H9 (cell line): ENCODE measurements at regions not wholly inside any gene's neighbourhood (a gene's known extent, or its start where the extent isn't known, plus 50 kb on each side); places are given as distances from the start of the nearest gene placed in this dataset.

Experiments used
- DNase-seq: peaks from one replicate; pipeline ENCODE4 v3.0.0-alpha.2; 2017
- H2AFZ ChIP-seq: one replicate; pipeline ENCODE4 v1.6.1; 2013; ENCODE audit warnings: mild to moderate bottlenecking, low read length, control low read depth, moderate library complexity
- H2AK5ac ChIP-seq: 2 replicates; pipeline ENCODE4 v1.6.1; 2013; ENCODE audit warnings: low read length, control low read depth, mixed read lengths; ENCODE audit not compliant: insufficient read length
- H2BK120ac ChIP-seq: one replicate; pipeline ENCODE4 v1.6.1; 2013; ENCODE audit warnings: low read depth, mild to moderate bottlenecking, low read length, control low read depth, inconsistent platforms; ENCODE audit not compliant: poor library complexity, severe bottlenecking
- H2BK12ac ChIP-seq: 2 replicates; pipeline ENCODE4 v1.6.1; 2013; ENCODE audit warnings: low read length, control low read depth, mixed read lengths, low read depth; ENCODE audit not compliant: insufficient read length
- H2BK15ac ChIP-seq: 2 replicates; pipeline ENCODE4 v1.6.1; 2013; ENCODE audit warnings: low read depth, low read length, control low read depth
- H2BK20ac ChIP-seq: one replicate; pipeline ENCODE4 v1.6.1; 2013; ENCODE audit warnings: low read depth, mild to moderate bottlenecking, low read length, control low read depth, inconsistent platforms; ENCODE audit not compliant: poor library complexity, severe bottlenecking
- H2BK5ac ChIP-seq: 2 replicates; pipeline ENCODE4 v1.6.1; 2013; ENCODE audit warnings: low read length, control low read depth, mixed read lengths; ENCODE audit not compliant: insufficient read length
- H3K14ac ChIP-seq: 2 replicates; pipeline ENCODE4 v1.6.1; 2013; ENCODE audit warnings: low read length, control low read depth; ENCODE audit not compliant: insufficient read depth
- H3K18ac ChIP-seq: 2 replicates; pipeline ENCODE4 v1.6.1; 2013; ENCODE audit warnings: low read depth, mild to moderate bottlenecking, mixed read lengths, low read length, control low read depth; ENCODE audit not compliant: insufficient read length
- H3K23ac ChIP-seq: 2 replicates; pipeline ENCODE4 v1.6.1; 2013; ENCODE audit warnings: low read length, control low read depth, mixed read lengths, low read depth; ENCODE audit not compliant: insufficient read length
- H3K23me2 ChIP-seq: 2 replicates; pipeline ENCODE4 v1.6.1; 2013; ENCODE audit warnings: low read depth, mild to moderate bottlenecking, mixed read lengths, low read length, control low read depth; ENCODE audit not compliant: insufficient read length, poor library complexity, severe bottlenecking
- H3K27ac ChIP-seq: 2 replicates; pipeline ENCODE4 v1.5.1; 2013; ENCODE audit warnings: low read length, control low read depth, mixed read lengths, low read depth; ENCODE audit not compliant: insufficient read length
- H3K27me3 ChIP-seq: 2 replicates; pipeline ENCODE4 v1.6.1; 2013; ENCODE audit warnings: low read length, control low read depth, inconsistent platforms; ENCODE audit not compliant: insufficient read depth
- H3K4ac ChIP-seq: 2 replicates; pipeline ENCODE4 v1.6.1; 2013; ENCODE audit warnings: low read depth, mild to moderate bottlenecking, control low read depth, inconsistent platforms, low read length, moderate library complexity
- H3K4me1 ChIP-seq: 2 replicates; pipeline ENCODE4 v1.6.1; 2013; ENCODE audit warnings: low read length, control low read depth, inconsistent platforms; ENCODE audit not compliant: insufficient read depth
- H3K4me2 ChIP-seq: 2 replicates; pipeline ENCODE4 v1.6.1; 2013; ENCODE audit warnings: low read length, control low read depth, mixed read lengths; ENCODE audit not compliant: insufficient read length, insufficient read depth
- H3K56ac ChIP-seq: 2 replicates; pipeline ENCODE4 v1.6.1; 2013; ENCODE audit warnings: low read depth, mild to moderate bottlenecking, mixed read lengths, low read length, control low read depth; ENCODE audit not compliant: insufficient read length
- H3K79me1 ChIP-seq: 2 replicates; pipeline ENCODE4 v1.6.1; 2013; ENCODE audit warnings: low read depth, mild to moderate bottlenecking, moderate library complexity, low read length, control low read depth, inconsistent platforms; ENCODE audit not compliant: insufficient read depth, poor library complexity, severe bottlenecking
- H3K79me2 ChIP-seq: 2 replicates; pipeline ENCODE4 v1.6.1; 2013; ENCODE audit warnings: low read length, control low read depth, inconsistent platforms; ENCODE audit not compliant: insufficient read depth
- H3K9ac ChIP-seq: 2 replicates; pipeline ENCODE4 v1.6.1; 2013; ENCODE audit warnings: low read length, control low read depth, mixed read lengths; ENCODE audit not compliant: insufficient read length; ENCODE audit errors: extremely low read depth
- H3K9me3 ChIP-seq: one replicate; pipeline ENCODE4 v1.6.1; 2013; ENCODE audit warnings: low read depth, low read length, inconsistent platforms; ENCODE audit not compliant: control insufficient read depth
- H3T11ph ChIP-seq: one replicate; pipeline ENCODE4 v1.6.1; 2013; ENCODE audit warnings: mild to moderate bottlenecking, low read length, control low read depth, inconsistent platforms
- H4K20me1 ChIP-seq: one replicate; pipeline ENCODE4 v1.6.1; 2013; ENCODE audit not compliant: control insufficient read depth, insufficient read length, insufficient read depth
- H4K5ac ChIP-seq: 2 replicates; pipeline ENCODE4 v1.6.1; 2013; ENCODE audit warnings: low read depth, mild to moderate bottlenecking, mixed read lengths, low read length, control low read depth; ENCODE audit not compliant: insufficient read length
- H4K8ac ChIP-seq: replicated peaks from 2 replicates; pipeline ENCODE4 v1.6.1; 2013; ENCODE audit warnings: low read length, control low read depth, mixed read lengths, low read depth; ENCODE audit not compliant: insufficient read length
- H4K91ac ChIP-seq: 2 replicates; pipeline ENCODE4 v1.6.1; 2013; ENCODE audit warnings: low read depth, mild to moderate bottlenecking, moderate library complexity, mixed read lengths, low read length, control low read depth; ENCODE audit not compliant: insufficient read length
- H3K27ac Mint-ChIP-seq, 3 experiments: 2 replicates in 2 of 3; 3 replicates in 1 of 3; pipeline ENCODE4 v1.8.0; 2020 to 2021; ENCODE audit warnings: mixed read lengths in 3 of 3, mild to moderate bottlenecking in 1 of 3, moderate library complexity in 1 of 3
- H3K27me3 Mint-ChIP-seq: 2 replicates; pipeline ENCODE4 v1.8.0; 2021; ENCODE audit warnings: low read depth, mild to moderate bottlenecking, moderate library complexity, mixed read lengths
- H3K36me3 Mint-ChIP-seq, 3 experiments: 2 replicates in 2 of 3; 3 replicates in 1 of 3; pipeline ENCODE4 v1.8.0; 2020 to 2021; ENCODE audit warnings: low read depth in 3 of 3, mixed read lengths in 3 of 3; ENCODE audit not compliant: insufficient read depth in 1 of 3
- H3K4me1 Mint-ChIP-seq, 2 experiments: 2 replicates each; pipeline ENCODE4 v1.8.0; 2020; ENCODE audit warnings: mixed read lengths in 2 of 2
- H3K4me3 Mint-ChIP-seq, 2 experiments: 2 replicates in 1 of 2; 3 replicates in 1 of 2; pipeline ENCODE4 v1.8.0; 2020 to 2021; ENCODE audit warnings: mild to moderate bottlenecking in 2 of 2, mixed read lengths in 2 of 2, moderate library complexity in 1 of 2
- H3K9me3 Mint-ChIP-seq, 2 experiments: 2 replicates in 1 of 2; 3 replicates in 1 of 2; pipeline ENCODE4 v1.8.0; 2020; ENCODE audit warnings: mild to moderate bottlenecking in 2 of 2, mixed read lengths in 2 of 2, moderate library complexity in 1 of 2
- WGBS: extraction: QIAGEN DNeasy Blood & Tissue Kit; methylation state at CpG from one replicate; pipeline ENCODE4 v1.1.7; 2013; ENCODE audit warnings: missing lambda C conversion rate, low lambda C conversion rate, mixed read lengths; ENCODE audit not compliant: insufficient read length; ENCODE audit errors: extremely low coverage; 5-methylcytosine and 5-hydroxymethylcytosine counted together
- TF ChIP-seq, protein P1 (sequence below): fragments of 200-600 bp; sonication (generic); conservative IDR thresholded peaks from 3 replicates; pipeline ENCODE4 v1.8.0; 2021; ENCODE audit warnings: antibody characterized with exemption, mild to moderate bottlenecking

DNA sequence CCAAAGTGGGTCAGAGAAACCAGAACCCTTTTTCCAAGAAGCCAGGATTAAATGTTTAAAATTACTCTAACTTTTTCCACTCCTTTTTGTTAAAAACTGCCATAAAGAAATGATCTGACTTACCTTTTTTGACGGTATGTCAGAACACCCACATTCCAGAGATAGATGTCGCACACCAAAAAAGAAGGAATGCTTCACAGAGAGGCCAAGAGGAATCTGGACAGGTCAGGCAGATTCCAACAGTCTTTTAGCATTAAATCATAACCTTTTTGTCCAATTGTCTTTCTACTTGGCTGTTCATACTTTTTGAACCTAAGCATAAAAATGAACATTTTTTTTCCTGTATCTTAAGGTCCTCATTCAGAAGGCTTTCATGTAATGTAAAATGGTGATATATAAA, 846.9 kb downstream of the NSUN3 start:
- H4K8ac ChIP-seq = no peak overlapping the region
- Mint-ChIP-seq H3K36me3 (no peaks in the 10 kb centered on the region), H3K9me3 (peaks cover 0 to 4% of the 10 kb centered on the region in 2 experiments; a peak in 1 of 5 replicates), H3K4me1 (no peaks in the 10 kb centered on the region), H3K4me3 (no peak overlapping the region), H3K27me3 (no peaks in the 10 kb centered on the region), H3K27ac (no peak overlapping the region)
- H4K20me1 ChIP-seq = no peaks in the 10 kb centered on the region
- H3K23me2 ChIP-seq = no peaks in the 10 kb centered on the region
- no peaks in the 10 kb centered on the region for H3K27me3 ChIP-seq
- H2BK5ac ChIP-seq = no peak overlapping the region
- H3K79me2 ChIP-seq = no peaks in the 10 kb centered on the region
- no peak overlapping the region for H2BK120ac ChIP-seq
- H2AK5ac ChIP-seq = no peak overlapping the region
- H3K9me3 ChIP-seq = no peaks in the 10 kb centered on the region
- H3K14ac ChIP-seq = no peak overlapping the region
- no peak overlapping the region for H3K56ac ChIP-seq
- H4K91ac ChIP-seq = no peak overlapping the region
- no peak overlapping the region for H3T11ph ChIP-seq
- no peak overlapping the region for H3K4ac ChIP-seq
- no peak overlapping the region for H3K27ac ChIP-seq
- no peak overlapping the region for H2AFZ ChIP-seq
- no peak overlapping the region for H2BK20ac ChIP-seq
- H2BK12ac ChIP-seq = no peak overlapping the region
- no peak overlapping the region for H3K4me2 ChIP-seq
- no peaks in the 10 kb centered on the region for H3K79me1 ChIP-seq
- H3K4me1 ChIP-seq = no peaks in the 10 kb centered on the region
- no CpG with 5 or more reads among the region's 2 CpGs for WGBS
- no peak overlapping the region for H3K23ac ChIP-seq
- H2BK15ac ChIP-seq = no peak overlapping the region
- DNase-seq = no peak
- no peak overlapping the region for H4K5ac ChIP-seq
- TF ChIP-seq, protein P1, sequence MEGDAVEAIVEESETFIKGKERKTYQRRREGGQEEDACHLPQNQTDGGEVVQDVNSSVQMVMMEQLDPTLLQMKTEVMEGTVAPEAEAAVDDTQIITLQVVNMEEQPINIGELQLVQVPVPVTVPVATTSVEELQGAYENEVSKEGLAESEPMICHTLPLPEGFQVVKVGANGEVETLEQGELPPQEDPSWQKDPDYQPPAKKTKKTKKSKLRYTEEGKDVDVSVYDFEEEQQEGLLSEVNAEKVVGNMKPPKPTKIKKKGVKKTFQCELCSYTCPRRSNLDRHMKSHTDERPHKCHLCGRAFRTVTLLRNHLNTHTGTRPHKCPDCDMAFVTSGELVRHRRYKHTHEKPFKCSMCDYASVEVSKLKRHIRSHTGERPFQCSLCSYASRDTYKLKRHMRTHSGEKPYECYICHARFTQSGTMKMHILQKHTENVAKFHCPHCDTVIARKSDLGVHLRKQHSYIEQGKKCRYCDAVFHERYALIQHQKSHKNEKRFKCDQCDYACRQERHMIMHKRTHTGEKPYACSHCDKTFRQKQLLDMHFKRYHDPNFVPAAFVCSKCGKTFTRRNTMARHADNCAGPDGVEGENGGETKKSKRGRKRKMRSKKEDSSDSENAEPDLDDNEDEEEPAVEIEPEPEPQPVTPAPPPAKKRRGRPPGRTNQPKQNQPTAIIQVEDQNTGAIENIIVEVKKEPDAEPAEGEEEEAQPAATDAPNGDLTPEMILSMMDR = no peak
- no peak overlapping the region for H3K9ac ChIP-seq
- H3K18ac ChIP-seq = no peak overlapping the region
